ENCODE measurements at regions not wholly inside any gene's neighbourhood (a gene's known extent, or its start where the extent isn't known, plus 50 kb on each side); places are given as distances from the start of the nearest gene placed in this dataset.

DNA sequence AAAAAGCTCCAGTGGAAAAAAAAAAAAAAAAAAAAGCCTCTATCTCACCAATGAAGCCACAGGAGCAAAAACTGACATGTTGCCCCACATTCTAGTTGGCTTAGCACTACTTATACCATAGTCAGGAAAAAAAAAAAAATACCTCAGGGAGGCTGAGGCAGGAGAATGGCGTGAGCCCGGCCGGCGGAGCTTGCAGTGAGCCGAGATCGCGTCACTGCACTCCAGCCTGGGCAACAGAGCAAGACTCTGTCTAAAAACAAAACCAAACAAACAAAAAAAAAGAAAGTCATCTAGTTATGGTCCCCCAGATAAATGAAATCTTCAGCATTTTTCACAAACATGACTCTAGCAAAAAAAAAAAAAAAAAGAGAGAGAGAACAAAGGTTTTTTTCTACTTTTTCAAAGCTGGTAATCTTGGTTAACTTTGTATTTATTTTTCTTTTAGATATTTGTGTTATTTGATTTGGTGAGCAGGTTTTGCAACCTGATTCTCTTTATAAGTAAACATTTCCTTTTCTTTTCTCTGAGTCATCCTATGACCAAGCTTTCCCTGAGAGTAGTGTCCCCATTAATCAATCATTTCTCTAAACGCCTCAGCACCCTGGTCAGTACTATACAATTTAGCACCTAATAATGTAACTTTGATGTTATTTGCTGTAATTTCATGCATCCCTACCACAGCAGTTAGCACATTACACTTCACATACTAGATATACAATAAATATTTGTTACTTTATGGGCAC is 273.7 kb upstream of the PIK3C3 start:
- 90 to 95% methylated on average over 8 of the region's 8 CpGs for WGBS, 2 donors
- TF ChIP-seq, protein P1, sequence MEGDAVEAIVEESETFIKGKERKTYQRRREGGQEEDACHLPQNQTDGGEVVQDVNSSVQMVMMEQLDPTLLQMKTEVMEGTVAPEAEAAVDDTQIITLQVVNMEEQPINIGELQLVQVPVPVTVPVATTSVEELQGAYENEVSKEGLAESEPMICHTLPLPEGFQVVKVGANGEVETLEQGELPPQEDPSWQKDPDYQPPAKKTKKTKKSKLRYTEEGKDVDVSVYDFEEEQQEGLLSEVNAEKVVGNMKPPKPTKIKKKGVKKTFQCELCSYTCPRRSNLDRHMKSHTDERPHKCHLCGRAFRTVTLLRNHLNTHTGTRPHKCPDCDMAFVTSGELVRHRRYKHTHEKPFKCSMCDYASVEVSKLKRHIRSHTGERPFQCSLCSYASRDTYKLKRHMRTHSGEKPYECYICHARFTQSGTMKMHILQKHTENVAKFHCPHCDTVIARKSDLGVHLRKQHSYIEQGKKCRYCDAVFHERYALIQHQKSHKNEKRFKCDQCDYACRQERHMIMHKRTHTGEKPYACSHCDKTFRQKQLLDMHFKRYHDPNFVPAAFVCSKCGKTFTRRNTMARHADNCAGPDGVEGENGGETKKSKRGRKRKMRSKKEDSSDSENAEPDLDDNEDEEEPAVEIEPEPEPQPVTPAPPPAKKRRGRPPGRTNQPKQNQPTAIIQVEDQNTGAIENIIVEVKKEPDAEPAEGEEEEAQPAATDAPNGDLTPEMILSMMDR (IDR thresholded peaks at IDR 0.05): no peak
- TF ChIP-seq EP300 (IDR thresholded peaks at IDR 0.05): no peak
- TF ChIP-seq POLR2AphosphoS5 (IDR thresholded peaks at IDR 0.05): no peak
- no peak for TF ChIP-seq POLR2A (IDR thresholded peaks at IDR 0.05)

GRCh38 chr18:41674506-41674905 is 280.5 kb upstream of the PIK3C3 start:
- 66 to 67% methylated on average over 7 of the region's 7 CpGs for WGBS, 2 donors
- no peaks in the 10 kb centered on the region for H3K4me1 ChIP-seq
- H3K36me3 ChIP-seq: no peaks in the 10 kb centered on the region
- TF ChIP-seq, protein P1 (IDR thresholded peaks at IDR 0.05): no peak
- TF ChIP-seq EP300 (IDR thresholded peaks at IDR 0.05) (no peak), POLR2A (IDR thresholded peaks at IDR 0.05) (no peak), POLR2AphosphoS5 (IDR thresholded peaks at IDR 0.05) (no peak)
- no peak overlapping the region for H3K27ac ChIP-seq
- intact Hi-C loops (cut with DNase I): no loop called here
- H3K9me3 ChIP-seq: no peaks in the 10 kb centered on the region
- DNase-seq: no peak
- H3K4me3 ChIP-seq: no peak overlapping the region
- no peaks in the 10 kb centered on the region for H3K27me3 ChIP-seq

More for the DNA sequence above, 273.7 kb upstream of the PIK3C3 start:
- H3K27ac ChIP-seq: no peak overlapping the region
- H3K27me3 ChIP-seq: no peaks in the 10 kb centered on the region
- intact Hi-C loops (cut with DNase I): no loop called here
- H3K36me3 ChIP-seq: no peaks in the 10 kb centered on the region
- no peaks in the 10 kb centered on the region for H3K4me1 ChIP-seq
- H3K9me3 ChIP-seq: no peaks in the 10 kb centered on the region
- no peak for DNase-seq
- no peak overlapping the region for H3K4me3 ChIP-seq

DNA sequence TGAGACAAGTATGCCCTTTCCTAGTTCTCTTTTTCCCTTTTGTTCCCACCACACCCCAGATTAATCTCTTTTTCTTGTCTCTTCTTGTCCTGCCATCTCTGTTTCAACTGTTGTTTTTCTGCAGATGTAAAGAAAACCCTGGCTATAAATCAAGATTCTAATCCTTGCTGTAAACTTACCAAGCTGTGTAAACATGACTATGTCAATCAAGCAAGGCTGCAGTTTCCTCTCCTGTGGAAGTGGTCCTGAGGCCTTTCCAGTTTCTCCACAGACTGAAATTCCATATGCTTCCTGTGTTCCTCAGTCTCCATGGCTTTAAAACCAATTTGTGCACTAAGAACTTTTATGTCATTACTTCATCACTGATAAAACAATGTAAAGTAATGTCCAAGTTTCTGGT is 288.8 kb upstream of the PIK3C3 start:
- H3K27me3 ChIP-seq: no peaks in the 10 kb centered on the region
- H3K9me3 ChIP-seq: peaks cover 0 to 5% (median 0%) of the 10 kb centered on the region in 4 donors
- H3K36me3 ChIP-seq: no peaks in the 10 kb centered on the region
- DNase-seq: no peak
- no peak overlapping the region for H3K4me3 ChIP-seq
- no peaks in the 10 kb centered on the region for H3K4me1 ChIP-seq
- intact Hi-C loops (cut with DNase I): no loop called here
- TF ChIP-seq, protein P1 (IDR thresholded peaks at IDR 0.05): no peak
- no peak for TF ChIP-seq POLR2A (IDR thresholded peaks at IDR 0.05)
- TF ChIP-seq POLR2AphosphoS5 (IDR thresholded peaks at IDR 0.05): no peak
- no peak for TF ChIP-seq EP300 (IDR thresholded peaks at IDR 0.05)
- no peak overlapping the region for H3K27ac ChIP-seq

DNA sequence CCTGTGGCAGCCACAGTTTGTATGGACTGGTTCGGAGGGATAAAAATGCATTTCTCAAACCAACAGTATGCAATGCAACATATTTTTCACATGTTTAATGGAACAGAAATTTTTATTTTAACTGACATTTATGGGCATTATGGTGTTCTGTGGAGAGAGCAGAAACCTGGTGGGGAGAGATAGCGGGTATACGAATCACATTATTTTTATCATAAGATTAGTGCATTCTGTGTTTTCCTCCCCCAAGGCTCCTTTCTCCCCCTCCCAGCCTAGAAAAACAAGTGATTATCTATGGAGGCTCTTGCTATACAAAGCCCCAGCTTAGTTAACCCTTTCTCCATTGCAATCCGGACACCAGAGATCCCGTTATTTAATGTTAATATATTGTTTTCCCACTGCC is 289.8 kb upstream of the PIK3C3 start:
- peaks cover 0 to 5% (median 0%) of the 10 kb centered on the region in 4 donors for H3K9me3 ChIP-seq
- no peak overlapping the region for H3K4me3 ChIP-seq
- H3K4me1 ChIP-seq: no peaks in the 10 kb centered on the region
- intact Hi-C loops (cut with DNase I): no loop called here
- TF ChIP-seq POLR2A (IDR thresholded peaks at IDR 0.05): no peak
- TF ChIP-seq, protein P1 (IDR thresholded peaks at IDR 0.05): no peak
- TF ChIP-seq POLR2AphosphoS5 (IDR thresholded peaks at IDR 0.05): no peak
- no peak for TF ChIP-seq EP300 (IDR thresholded peaks at IDR 0.05)
- WGBS, 2 donors: 89 to 93% methylated on average over 5 of the region's 5 CpGs
- H3K27me3 ChIP-seq: no peaks in the 10 kb centered on the region
- H3K27ac ChIP-seq: no peak overlapping the region
- no peaks in the 10 kb centered on the region for H3K36me3 ChIP-seq
- DNase-seq: no peak

GRCh38 chr18:41660654-41661053 is 294.4 kb upstream of the PIK3C3 start:
- intact Hi-C loops (cut with DNase I): no loop called here
- TF ChIP-seq POLR2AphosphoS5 (IDR thresholded peaks at IDR 0.05) (no peak), POLR2A (IDR thresholded peaks at IDR 0.05) (no peak), EP300 (IDR thresholded peaks at IDR 0.05) (no peak)
- TF ChIP-seq, protein P1 (IDR thresholded peaks at IDR 0.05): no peak

More at GRCh38 chr18:41660654-41661053, 294.4 kb upstream of the PIK3C3 start:
- H3K27ac ChIP-seq: no peak overlapping the region
- no peak for DNase-seq
- no peak overlapping the region for H3K4me3 ChIP-seq
- H3K36me3 ChIP-seq: no peaks in the 10 kb centered on the region
- H3K4me1 ChIP-seq: no peaks in the 10 kb centered on the region
- H3K9me3 ChIP-seq: peaks cover 0 to 5% (median 0%) of the 10 kb centered on the region in 4 donors
- H3K27me3 ChIP-seq: no peaks in the 10 kb centered on the region

Measured in sigmoid colon (tissue), 6 donors.